Adrenal gland (tissue), 5 donors: ENCODE measurements at regions not wholly inside any gene's neighbourhood (a gene's known extent, or its start where the extent isn't known, plus 50 kb on each side); places are given as distances from the start of the nearest gene placed in this dataset.

Experiments used
- CTCF ChIP-seq, 6 experiments: fragments of 450-650 bp in 4 of 6; fragments of 200-600 bp in 2 of 6; sonication (generic) in 1 of 6; IDR thresholded peaks; 1 replicate in 5 of 6; 2 replicates in 1 of 6; pipeline versions ENCODE4 v1.5.1 to v1.8.0; 2016 to 2021; ENCODE audit warnings: antibody characterized with exemption in 6 of 6, mild to moderate bottlenecking in 2 of 6, moderate library complexity in 1 of 6
- POLR2A ChIP-seq, 2 donors: fragments of 450-650 bp; IDR thresholded peaks; one replicate each; pipeline ENCODE4 v1.6.1; 2017; ENCODE audit warnings: antibody characterized with exemption in 2 of 2, mild to moderate bottlenecking in 2 of 2, moderate library complexity in 1 of 2
- donor health status: DM: no; HTN: no; CAD: no.

GRCh38 chr4:152161676-152162330 lies 374.1 kb downstream of the FBXW7 start:
- TF ChIP-seq CTCF (IDR thresholded peaks at IDR 0.05) = no peak
- TF ChIP-seq POLR2A (IDR thresholded peaks at IDR 0.05) = no peak
